Neural cell (in vitro differentiated cells): ENCODE measurements at regions not wholly inside any gene's neighbourhood (a gene's known extent, or its start where the extent isn't known, plus 50 kb on each side); places are given as distances from the start of the nearest gene placed in this dataset.
"Not testable (repeated sequence)": the region's sequence is repeated elsewhere in the genome, so short reads cannot be mapped to it uniquely, and the experiment has no call there.

Source experiments
- H2AFZ ChIP-seq: fragments of 200-600, 300-800 bp; sonication (generic), shearing (Covaris generic); 2 replicates; pipeline ENCODE4 v1.6.0; 2014; ENCODE audit warnings: low read depth, mild to moderate bottlenecking, antibody characterized with exemption, low read length, moderate library complexity
- H3F3A ChIP-seq: fragments of 200-600 bp; shearing (Covaris generic); 2 replicates; pipeline ENCODE4 v1.6.1; 2016; ENCODE audit warnings: mild to moderate bottlenecking, moderate library complexity, mixed read lengths, antibody characterized with exemption, low read length; ENCODE audit not compliant: insufficient read depth, poor library complexity, severe bottlenecking
- H3K27ac ChIP-seq: fragments of 200-600, 300-800 bp; sonication (generic), shearing (Covaris generic); 2 replicates; pipeline ENCODE4 v1.5.1; 2014; ENCODE audit warnings: mild to moderate bottlenecking, low read length, moderate library complexity
- H3K27me3 ChIP-seq: fragments of 300-800, 200-600 bp; sonication (generic), shearing (Covaris generic); 2 replicates; pipeline ENCODE4 v1.6.0; 2014; ENCODE audit warnings: mild to moderate bottlenecking, low read depth, low read length, moderate library complexity; ENCODE audit not compliant: insufficient read depth
- H3K36me3 ChIP-seq: fragments of 300-800, 200-600 bp; sonication (generic), shearing (Covaris generic); 2 replicates; pipeline ENCODE4 v1.5.1; 2014; ENCODE audit warnings: mild to moderate bottlenecking, antibody characterized with exemption, low read length, moderate library complexity; ENCODE audit not compliant: insufficient read depth
- H3K4me2 ChIP-seq: fragments of 300-800, 200-600 bp; sonication (generic), shearing (Covaris generic); 2 replicates; pipeline ENCODE4 v1.6.0; 2014; ENCODE audit warnings: mild to moderate bottlenecking, low read length
- H3K4me3 ChIP-seq: fragments of 300-800, 200-600 bp; sonication (generic), shearing (Covaris generic); 2 replicates; pipeline ENCODE4 v1.5.1; 2014; ENCODE audit warnings: mild to moderate bottlenecking, low read length, moderate library complexity
- H3K79me2 ChIP-seq: fragments of 200-600 bp; shearing (Covaris generic); replicated peaks from 2 replicates; pipeline ENCODE4 v1.6.0; 2014; ENCODE audit warnings: mild to moderate bottlenecking, low read length, moderate library complexity; ENCODE audit not compliant: insufficient read depth
- H3K9ac ChIP-seq: fragments of 300-800, 200-600 bp; sonication (generic), shearing (Covaris generic); 2 replicates; pipeline ENCODE4 v1.6.1; 2016; ENCODE audit warnings: mild to moderate bottlenecking, low read length, mixed read lengths
- H3K9me2 ChIP-seq: fragments of 200-600 bp; shearing (Covaris generic); 2 replicates; pipeline ENCODE4 v1.6.1; 2016; ENCODE audit warnings: mild to moderate bottlenecking, low read length, mixed read lengths; ENCODE audit not compliant: insufficient read depth
- H3K9me3 ChIP-seq: fragments of 200-600, 300-800 bp; sonication (generic), shearing (Covaris generic); 2 replicates; pipeline ENCODE4 v1.6.1; 2016; ENCODE audit warnings: mild to moderate bottlenecking, mixed run types, low read length, moderate library complexity, mixed read lengths
- H4K20me1 ChIP-seq: fragments of 200-600 bp; shearing (Covaris generic); 2 replicates; pipeline ENCODE4 v1.6.1; 2016; ENCODE audit warnings: mild to moderate bottlenecking, mixed run types; ENCODE audit not compliant: insufficient read depth
- EP300 ChIP-seq: fragments of 450-650 bp; conservative IDR thresholded peaks from 2 replicates; pipeline ENCODE4 v1.6.1; 2014; ENCODE audit warnings: antibody characterized with exemption, mild to moderate bottlenecking, moderate library complexity; ENCODE audit not compliant: poor library complexity, severe bottlenecking
- EZH2 ChIP-seq: fragments of 200-600, 300-800 bp; shearing (Covaris generic), sonication (generic); IDR thresholded peaks from 2 replicates; pipeline ENCODE4 v1.6.1; 2014; ENCODE audit warnings: antibody characterized with exemption, low read length, borderline replicate concordance, mild to moderate bottlenecking; ENCODE audit not compliant: insufficient read depth, poor library complexity, severe bottlenecking
- MXI1 ChIP-seq: fragments of 450-650 bp; conservative IDR thresholded peaks from 2 replicates; pipeline ENCODE4 v1.6.1; 2014; ENCODE audit warnings: antibody characterized with exemption, mild to moderate bottlenecking; ENCODE audit not compliant: poor library complexity, severe bottlenecking
- POLR2AphosphoS5 ChIP-seq: IDR thresholded peaks from 2 replicates; pipeline ENCODE4 v1.6.1; 2012
- RAD21 ChIP-seq: fragments of 450-650 bp; conservative IDR thresholded peaks from 2 replicates; pipeline ENCODE4 v1.6.1; 2014; ENCODE audit warnings: antibody characterized with exemption, mild to moderate bottlenecking, moderate library complexity
- REST ChIP-seq: IDR thresholded peaks from 2 replicates; pipeline ENCODE4 v1.6.1; 2012; ENCODE audit warnings: borderline replicate concordance
- SMC3 ChIP-seq: fragments of 450-650 bp; conservative IDR thresholded peaks from 2 replicates; pipeline ENCODE4 v1.6.1; 2014; ENCODE audit warnings: antibody characterized with exemption, mild to moderate bottlenecking, moderate library complexity; ENCODE audit not compliant: poor library complexity
- TAF1 ChIP-seq: IDR thresholded peaks from 2 replicates; pipeline ENCODE4 v1.6.1; 2012; ENCODE audit warnings: low read depth
- TF ChIP-seq, protein P1 (sequence below): fragments of 450-650 bp; IDR thresholded peaks from 2 replicates; pipeline ENCODE4 v1.5.1; 2014; ENCODE audit warnings: antibody characterized with exemption, mild to moderate bottlenecking, moderate library complexity; ENCODE audit not compliant: poor library complexity, severe bottlenecking

GRCh38 chr5:67790390-67790789 lies 425.2 kb upstream of the PIK3R1 start:
- Histone ChIP-seq H3F3A (no peaks in the 10 kb centered on the region), H2AFZ (no peak overlapping the region)
- TF ChIP-seq, protein P1, sequence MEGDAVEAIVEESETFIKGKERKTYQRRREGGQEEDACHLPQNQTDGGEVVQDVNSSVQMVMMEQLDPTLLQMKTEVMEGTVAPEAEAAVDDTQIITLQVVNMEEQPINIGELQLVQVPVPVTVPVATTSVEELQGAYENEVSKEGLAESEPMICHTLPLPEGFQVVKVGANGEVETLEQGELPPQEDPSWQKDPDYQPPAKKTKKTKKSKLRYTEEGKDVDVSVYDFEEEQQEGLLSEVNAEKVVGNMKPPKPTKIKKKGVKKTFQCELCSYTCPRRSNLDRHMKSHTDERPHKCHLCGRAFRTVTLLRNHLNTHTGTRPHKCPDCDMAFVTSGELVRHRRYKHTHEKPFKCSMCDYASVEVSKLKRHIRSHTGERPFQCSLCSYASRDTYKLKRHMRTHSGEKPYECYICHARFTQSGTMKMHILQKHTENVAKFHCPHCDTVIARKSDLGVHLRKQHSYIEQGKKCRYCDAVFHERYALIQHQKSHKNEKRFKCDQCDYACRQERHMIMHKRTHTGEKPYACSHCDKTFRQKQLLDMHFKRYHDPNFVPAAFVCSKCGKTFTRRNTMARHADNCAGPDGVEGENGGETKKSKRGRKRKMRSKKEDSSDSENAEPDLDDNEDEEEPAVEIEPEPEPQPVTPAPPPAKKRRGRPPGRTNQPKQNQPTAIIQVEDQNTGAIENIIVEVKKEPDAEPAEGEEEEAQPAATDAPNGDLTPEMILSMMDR = no peak
- no peak for TF ChIP-seq EP300
- TF ChIP-seq REST = no peak
- no peak for TF ChIP-seq POLR2AphosphoS5
- TF ChIP-seq TAF1 = no peak
- TF ChIP-seq EZH2 = no peak
- no peak for TF ChIP-seq RAD21
- TF ChIP-seq MXI1 = no peak
- TF ChIP-seq SMC3 = no peak

GRCh38 chr5:67779893-67780623 lies 435.5 kb upstream of the PIK3R1 start:
- not testable (repeated sequence) for H3K27me3 ChIP-seq, H3K36me3 ChIP-seq, H4K20me1 ChIP-seq, H2AFZ ChIP-seq, H3K4me3 ChIP-seq, H3K79me2 ChIP-seq, H3F3A ChIP-seq, H3K9me2 ChIP-seq, H3K9me3 ChIP-seq, H3K4me2 ChIP-seq, H3K9ac ChIP-seq, H3K27ac ChIP-seq

More at GRCh38 chr5:67790390-67790789, 425.2 kb upstream of the PIK3R1 start:
- no peaks in the 10 kb centered on the region for H3K27me3 ChIP-seq
- H3K9me2 ChIP-seq = no peaks in the 10 kb centered on the region
- H3K4me3 ChIP-seq = no peak overlapping the region
- no peak overlapping the region for H3K27ac ChIP-seq
- H3K9ac ChIP-seq = no peak overlapping the region
- H4K20me1 ChIP-seq = no peaks in the 10 kb centered on the region
- H3K36me3 ChIP-seq = no peaks in the 10 kb centered on the region
- no peaks in the 10 kb centered on the region for H3K79me2 ChIP-seq
- H3K9me3 ChIP-seq = no peaks in the 10 kb centered on the region
- H3K4me2 ChIP-seq = no peak overlapping the region

GRCh38 chr5:67774786-67775185 lies 440.8 kb upstream of the PIK3R1 start:
- H3K27me3 ChIP-seq = no peaks in the 10 kb centered on the region
- no peak overlapping the region for H3K27ac ChIP-seq
- no peak overlapping the region for H3K4me2 ChIP-seq
- no peak overlapping the region for H2AFZ ChIP-seq
- H3K9me2 ChIP-seq = no peaks in the 10 kb centered on the region
- no peaks in the 10 kb centered on the region for H3K36me3 ChIP-seq
- no peak overlapping the region for H3K9ac ChIP-seq
- no peaks in the 10 kb centered on the region for H3K79me2 ChIP-seq
- H3F3A ChIP-seq = no peaks in the 10 kb centered on the region
- TF ChIP-seq MXI1 (no peak), REST (no peak)
- H3K4me3 ChIP-seq = no peak overlapping the region
- H3K9me3 ChIP-seq = no peaks in the 10 kb centered on the region
- no peaks in the 10 kb centered on the region for H4K20me1 ChIP-seq
